ENCODE measurements at regions not wholly inside any gene's neighbourhood (a gene's known extent, or its start where the extent isn't known, plus 50 kb on each side); places are given as distances from the start of the nearest gene placed in this dataset.

GRCh38 chr12:114933428-114934160 lies 249.6 kb upstream of the TBX3 start:
- Histone ChIP-seq H3K4me3 (ENCODE audit: low read depth in 2 of 2, low read length in 1 of 2) (no peak overlapping the region), H3K4me2 (peak overlapping the region; percentile 53), H2AFZ (ENCODE audit: low read depth) (peak overlapping the region; percentile 17; the same call in 1 of the 2 replicates), H3K9me3 (0 out of 2 replicates have a peak, but pooled peaks cover 8% of the 10 kb centered on the region), H3F3A (replicated peaks; ENCODE audit: insufficient read depth) (peaks cover 19% of the 10 kb centered on the region), H3K9ac (0 out of 2 replicates have a peak overlapping the region, but pooled peaks have one; percentile 19), H3K27me3 (ENCODE audit: insufficient read depth) (no peaks in the 10 kb centered on the region), H3K27ac (ENCODE audit: low read depth in 2 of 2, low read length in 1 of 2) (peak overlapping the region in 1 of 2 experiments; percentile 73; a peak in 2 of 4 replicates), H3K79me2 (ENCODE audit: insufficient read depth) (no peaks in the 10 kb centered on the region), H3K9me2 (no peaks in the 10 kb centered on the region), H3K4me1 (ENCODE audit: control insufficient read depth in 1 of 2, insufficient read depth in 2 of 2, low read depth in 1 of 2, low read length in 1 of 2) (peaks cover 0 to 14% of the 10 kb centered on the region in 2 experiments; a peak in 1 of 4 replicates), H4K20me1 (ENCODE audit: insufficient read depth) (no peaks in the 10 kb centered on the region), H3K36me3 (replicated peaks in 1 of 2; ENCODE audit: control insufficient read depth in 1 of 2, insufficient read depth in 2 of 2, low read length in 1 of 2) (no peaks in the 10 kb centered on the region)
- peak; percentile 6 for DNase-seq
- POLR2A ChIA-PET: no interaction called here
- 13% methylated on average over 6 of the region's 6 CpGs for WGBS (ENCODE audit: low lambda C conversion rate)
- CTCF ChIA-PET: interaction anchor here (1.2 kb wide), 1 partner anchor 29 kb away, joined by 4 read pairs; no protein-coding TSS in a partner anchor
- TF ChIP-seq GABPA (IDR thresholded peaks at IDR 0.05; ENCODE audit: low read depth) (no peak; the same call in 1 of the 2 replicates), RXRA (IDR thresholded peaks at IDR 0.05; ENCODE audit: borderline replicate concordance, low read depth) (peak; percentile 92), NRF1 (IDR thresholded peaks at IDR 0.05; ENCODE audit: low read depth, low read length) (no peak), ZBTB33 (IDR thresholded peaks at IDR 0.05; ENCODE audit: borderline replicate concordance, low read depth) (peak; percentile 67; the same call in 1 of the 2 replicates), REST (IDR thresholded peaks at IDR 0.05; ENCODE audit: low read depth, low read length) (peak; percentile 59), CTCF (IDR thresholded peaks at IDR 0.05) (no peak), JUND (IDR thresholded peaks at IDR 0.05) (peak; percentile 97), RFX5 (IDR thresholded peaks at IDR 0.05; ENCODE audit: low read length) (no peak), FOXM1 (IDR thresholded peaks at IDR 0.05; ENCODE audit: low read depth) (0 out of 2 replicates have a peak, but pooled peaks have one; percentile 45), POLR2AphosphoS5 (IDR thresholded peaks at IDR 0.05; ENCODE audit: low read depth, low read length) (peak; percentile 57; the same call in 1 of the 2 replicates), FOSL2 (IDR thresholded peaks at IDR 0.05; ENCODE audit: borderline replicate concordance, low read depth) (peak; percentile 98), RCOR1 (IDR thresholded peaks at IDR 0.05; ENCODE audit: low read length) (no peak), ELF1 (IDR thresholded peaks at IDR 0.05) (0 out of 2 replicates have a peak, but pooled peaks have one; percentile 47), MEF2A (IDR thresholded peaks at IDR 0.05; ENCODE audit: borderline replicate concordance, low read depth) (peak; percentile 26; the same call in 1 of the 2 replicates), FOXJ3 (CRISPR knock-in tag; IDR thresholded peaks at IDR 0.05) (no peak), IRF3 (IDR thresholded peaks at IDR 0.05; ENCODE audit: low read depth, low read length) (no peak), MXI1 (IDR thresholded peaks at IDR 0.05; ENCODE audit: low read depth, low read length) (no peak), YY1 (IDR thresholded peaks at IDR 0.05; ENCODE audit: low read depth) (peak; percentile 51; the same call in 1 of the 2 replicates), TAF1 (IDR thresholded peaks at IDR 0.05; ENCODE audit: borderline replicate concordance, low read depth, low read length) (no peak), NFIC (IDR thresholded peaks at IDR 0.05; ENCODE audit: borderline replicate concordance) (peak; percentile 84), USF1 (IDR thresholded peaks at IDR 0.05; ENCODE audit: borderline replicate concordance, low read depth) (peak; percentile 30; the same call in 1 of the 2 replicates), TEAD4 (IDR thresholded peaks at IDR 0.05; ENCODE audit: borderline replicate concordance, insufficient read depth) (peak; percentile 92)

All from SK-N-SH (cell line).